H9 (cell line): ENCODE measurements at regions not wholly inside any gene's neighbourhood (a gene's known extent, or its start where the extent isn't known, plus 50 kb on each side); places are given as distances from the start of the nearest gene placed in this dataset.

Experiments
- DNase-seq: peaks from one replicate; pipeline ENCODE4 v3.0.0-alpha.2; 2017
- H2AFZ ChIP-seq: one replicate; pipeline ENCODE4 v1.6.1; 2013; ENCODE audit warnings: mild to moderate bottlenecking, low read length, control low read depth, moderate library complexity
- H2AK5ac ChIP-seq: 2 replicates; pipeline ENCODE4 v1.6.1; 2013; ENCODE audit warnings: low read length, control low read depth, mixed read lengths; ENCODE audit not compliant: insufficient read length
- H2BK120ac ChIP-seq: one replicate; pipeline ENCODE4 v1.6.1; 2013; ENCODE audit warnings: low read depth, mild to moderate bottlenecking, low read length, control low read depth, inconsistent platforms; ENCODE audit not compliant: poor library complexity, severe bottlenecking
- H2BK12ac ChIP-seq: 2 replicates; pipeline ENCODE4 v1.6.1; 2013; ENCODE audit warnings: low read length, control low read depth, mixed read lengths, low read depth; ENCODE audit not compliant: insufficient read length
- H2BK15ac ChIP-seq: 2 replicates; pipeline ENCODE4 v1.6.1; 2013; ENCODE audit warnings: low read depth, low read length, control low read depth
- H2BK20ac ChIP-seq: one replicate; pipeline ENCODE4 v1.6.1; 2013; ENCODE audit warnings: low read depth, mild to moderate bottlenecking, low read length, control low read depth, inconsistent platforms; ENCODE audit not compliant: poor library complexity, severe bottlenecking
- H2BK5ac ChIP-seq: 2 replicates; pipeline ENCODE4 v1.6.1; 2013; ENCODE audit warnings: low read length, control low read depth, mixed read lengths; ENCODE audit not compliant: insufficient read length
- H3K14ac ChIP-seq: 2 replicates; pipeline ENCODE4 v1.6.1; 2013; ENCODE audit warnings: low read length, control low read depth; ENCODE audit not compliant: insufficient read depth
- H3K18ac ChIP-seq: 2 replicates; pipeline ENCODE4 v1.6.1; 2013; ENCODE audit warnings: low read depth, mild to moderate bottlenecking, mixed read lengths, low read length, control low read depth; ENCODE audit not compliant: insufficient read length
- H3K23ac ChIP-seq: 2 replicates; pipeline ENCODE4 v1.6.1; 2013; ENCODE audit warnings: low read length, control low read depth, mixed read lengths, low read depth; ENCODE audit not compliant: insufficient read length
- H3K23me2 ChIP-seq: 2 replicates; pipeline ENCODE4 v1.6.1; 2013; ENCODE audit warnings: low read depth, mild to moderate bottlenecking, mixed read lengths, low read length, control low read depth; ENCODE audit not compliant: insufficient read length, poor library complexity, severe bottlenecking
- H3K27ac ChIP-seq: 2 replicates; pipeline ENCODE4 v1.5.1; 2013; ENCODE audit warnings: low read length, control low read depth, mixed read lengths, low read depth; ENCODE audit not compliant: insufficient read length
- H3K27me3 ChIP-seq: 2 replicates; pipeline ENCODE4 v1.6.1; 2013; ENCODE audit warnings: low read length, control low read depth, inconsistent platforms; ENCODE audit not compliant: insufficient read depth
- H3K4ac ChIP-seq: 2 replicates; pipeline ENCODE4 v1.6.1; 2013; ENCODE audit warnings: low read depth, mild to moderate bottlenecking, control low read depth, inconsistent platforms, low read length, moderate library complexity
- H3K4me1 ChIP-seq: 2 replicates; pipeline ENCODE4 v1.6.1; 2013; ENCODE audit warnings: low read length, control low read depth, inconsistent platforms; ENCODE audit not compliant: insufficient read depth
- H3K4me2 ChIP-seq: 2 replicates; pipeline ENCODE4 v1.6.1; 2013; ENCODE audit warnings: low read length, control low read depth, mixed read lengths; ENCODE audit not compliant: insufficient read length, insufficient read depth
- H3K56ac ChIP-seq: 2 replicates; pipeline ENCODE4 v1.6.1; 2013; ENCODE audit warnings: low read depth, mild to moderate bottlenecking, mixed read lengths, low read length, control low read depth; ENCODE audit not compliant: insufficient read length
- H3K79me1 ChIP-seq: 2 replicates; pipeline ENCODE4 v1.6.1; 2013; ENCODE audit warnings: low read depth, mild to moderate bottlenecking, moderate library complexity, low read length, control low read depth, inconsistent platforms; ENCODE audit not compliant: insufficient read depth, poor library complexity, severe bottlenecking
- H3K79me2 ChIP-seq: 2 replicates; pipeline ENCODE4 v1.6.1; 2013; ENCODE audit warnings: low read length, control low read depth, inconsistent platforms; ENCODE audit not compliant: insufficient read depth
- H3K9ac ChIP-seq: 2 replicates; pipeline ENCODE4 v1.6.1; 2013; ENCODE audit warnings: low read length, control low read depth, mixed read lengths; ENCODE audit not compliant: insufficient read length; ENCODE audit errors: extremely low read depth
- H3K9me3 ChIP-seq: one replicate; pipeline ENCODE4 v1.6.1; 2013; ENCODE audit warnings: low read depth, low read length, inconsistent platforms; ENCODE audit not compliant: control insufficient read depth
- H3T11ph ChIP-seq: one replicate; pipeline ENCODE4 v1.6.1; 2013; ENCODE audit warnings: mild to moderate bottlenecking, low read length, control low read depth, inconsistent platforms
- H4K20me1 ChIP-seq: one replicate; pipeline ENCODE4 v1.6.1; 2013; ENCODE audit not compliant: control insufficient read depth, insufficient read length, insufficient read depth
- H4K5ac ChIP-seq: 2 replicates; pipeline ENCODE4 v1.6.1; 2013; ENCODE audit warnings: low read depth, mild to moderate bottlenecking, mixed read lengths, low read length, control low read depth; ENCODE audit not compliant: insufficient read length
- H4K8ac ChIP-seq: replicated peaks from 2 replicates; pipeline ENCODE4 v1.6.1; 2013; ENCODE audit warnings: low read length, control low read depth, mixed read lengths, low read depth; ENCODE audit not compliant: insufficient read length
- H4K91ac ChIP-seq: 2 replicates; pipeline ENCODE4 v1.6.1; 2013; ENCODE audit warnings: low read depth, mild to moderate bottlenecking, moderate library complexity, mixed read lengths, low read length, control low read depth; ENCODE audit not compliant: insufficient read length
- H3K27ac Mint-ChIP-seq, 3 experiments: 2 replicates in 2 of 3; 3 replicates in 1 of 3; pipeline ENCODE4 v1.8.0; 2020 to 2021; ENCODE audit warnings: mixed read lengths in 3 of 3, mild to moderate bottlenecking in 1 of 3, moderate library complexity in 1 of 3
- H3K27me3 Mint-ChIP-seq: 2 replicates; pipeline ENCODE4 v1.8.0; 2021; ENCODE audit warnings: low read depth, mild to moderate bottlenecking, moderate library complexity, mixed read lengths
- H3K36me3 Mint-ChIP-seq, 3 experiments: 2 replicates in 2 of 3; 3 replicates in 1 of 3; pipeline ENCODE4 v1.8.0; 2020 to 2021; ENCODE audit warnings: low read depth in 3 of 3, mixed read lengths in 3 of 3; ENCODE audit not compliant: insufficient read depth in 1 of 3
- H3K4me1 Mint-ChIP-seq, 2 experiments: 2 replicates each; pipeline ENCODE4 v1.8.0; 2020; ENCODE audit warnings: mixed read lengths in 2 of 2
- H3K4me3 Mint-ChIP-seq, 2 experiments: 2 replicates in 1 of 2; 3 replicates in 1 of 2; pipeline ENCODE4 v1.8.0; 2020 to 2021; ENCODE audit warnings: mild to moderate bottlenecking in 2 of 2, mixed read lengths in 2 of 2, moderate library complexity in 1 of 2
- H3K9me3 Mint-ChIP-seq, 2 experiments: 2 replicates in 1 of 2; 3 replicates in 1 of 2; pipeline ENCODE4 v1.8.0; 2020; ENCODE audit warnings: mild to moderate bottlenecking in 2 of 2, mixed read lengths in 2 of 2, moderate library complexity in 1 of 2
- CTCF ChIP-seq: fragments of 200-600 bp; sonication (generic); conservative IDR thresholded peaks from 3 replicates; pipeline ENCODE4 v1.8.0; 2021; ENCODE audit warnings: antibody characterized with exemption, mild to moderate bottlenecking
- WGBS: extraction: QIAGEN DNeasy Blood & Tissue Kit; methylation state at CpG from one replicate; pipeline ENCODE4 v1.1.7; 2013; ENCODE audit warnings: missing lambda C conversion rate, low lambda C conversion rate, mixed read lengths; ENCODE audit not compliant: insufficient read length; ENCODE audit errors: extremely low coverage; 5-methylcytosine and 5-hydroxymethylcytosine counted together

DNA sequence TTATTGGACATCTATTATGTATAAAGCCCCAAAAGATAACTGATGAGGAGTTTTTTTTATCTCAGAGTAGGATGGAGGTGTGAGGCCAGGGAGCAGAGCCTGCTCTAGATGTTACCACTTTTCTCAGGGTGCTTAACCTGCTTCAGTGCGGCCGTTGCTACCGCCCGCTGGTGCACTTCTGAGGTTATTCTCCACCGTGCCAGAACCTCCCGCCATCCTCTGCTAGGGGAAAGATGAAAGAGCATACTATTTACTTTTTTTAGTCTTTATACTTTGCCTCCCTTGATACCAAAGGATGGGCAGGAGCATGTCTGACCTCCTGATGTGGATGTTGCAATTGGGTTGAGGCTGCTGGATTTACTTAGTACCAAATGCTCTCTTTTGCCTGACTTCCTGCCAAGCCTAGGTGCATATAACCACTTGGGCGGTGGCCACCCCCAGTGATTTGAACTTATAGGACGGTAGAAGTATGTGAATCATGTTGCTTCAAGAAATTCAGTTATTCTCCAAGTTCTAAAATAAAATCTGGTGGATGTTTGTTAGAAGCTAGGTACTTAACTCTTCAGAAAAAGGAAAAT, 71.1 kb upstream of the HSPB3 start:
- no CpG with 5 or more reads among the region's 8 CpGs for WGBS
- H2AK5ac ChIP-seq: no peak overlapping the region
- H2AFZ ChIP-seq: no peak overlapping the region

More for the DNA sequence above, 71.1 kb upstream of the HSPB3 start:
- no peak overlapping the region for H2BK5ac ChIP-seq
- no peaks in the 10 kb centered on the region for H3K9me3 ChIP-seq
- H3K4ac ChIP-seq: no peak overlapping the region
- H3K79me1 ChIP-seq: no peaks in the 10 kb centered on the region
- H3K56ac ChIP-seq: no peak overlapping the region
- no peak overlapping the region for H4K91ac ChIP-seq
- H2BK120ac ChIP-seq: no peak overlapping the region
- Mint-ChIP-seq H3K27me3 (no peaks in the 10 kb centered on the region; the same call in 1 of the 2 replicates), H3K4me1 (peaks cover 4 to 5% of the 10 kb centered on the region in 2 experiments; a peak in 2 of 4 replicates), H3K9me3 (peaks cover 8 to 12% of the 10 kb centered on the region in 2 experiments; a peak in 4 of 5 replicates), H3K4me3 (no peak overlapping the region), H3K36me3 (peaks cover 2 to 12% (median 4%) of the 10 kb centered on the region in 3 experiments; a peak in 5 of 7 replicates), H3K27ac (no peak overlapping the region)
- H2BK15ac ChIP-seq: no peak overlapping the region
- no peak overlapping the region for H2BK12ac ChIP-seq
- no peak overlapping the region for H3K18ac ChIP-seq
- no peaks in the 10 kb centered on the region for H4K20me1 ChIP-seq
- no peak overlapping the region for H4K5ac ChIP-seq
- H2BK20ac ChIP-seq: no peak overlapping the region
- H4K8ac ChIP-seq: no peak overlapping the region
- H3K4me1 ChIP-seq: peaks cover 3% of the 10 kb centered on the region; the same call in 1 of the 2 replicates
- H3K23me2 ChIP-seq: no peaks in the 10 kb centered on the region
- no peak for TF ChIP-seq CTCF
- H3K27ac ChIP-seq: no peak overlapping the region
- H3K23ac ChIP-seq: no peak overlapping the region
- H3T11ph ChIP-seq: no peak overlapping the region
- no peak overlapping the region for H3K9ac ChIP-seq
- H3K79me2 ChIP-seq: no peaks in the 10 kb centered on the region
- no peak overlapping the region for H3K4me2 ChIP-seq
- H3K27me3 ChIP-seq: no peaks in the 10 kb centered on the region
- H3K14ac ChIP-seq: no peak overlapping the region
- DNase-seq: no peak
